ENCODE measurements at regions not wholly inside any gene's neighbourhood (a gene's known extent, or its start where the extent isn't known, plus 50 kb on each side); places are given as distances from the start of the nearest gene placed in this dataset.

DNA sequence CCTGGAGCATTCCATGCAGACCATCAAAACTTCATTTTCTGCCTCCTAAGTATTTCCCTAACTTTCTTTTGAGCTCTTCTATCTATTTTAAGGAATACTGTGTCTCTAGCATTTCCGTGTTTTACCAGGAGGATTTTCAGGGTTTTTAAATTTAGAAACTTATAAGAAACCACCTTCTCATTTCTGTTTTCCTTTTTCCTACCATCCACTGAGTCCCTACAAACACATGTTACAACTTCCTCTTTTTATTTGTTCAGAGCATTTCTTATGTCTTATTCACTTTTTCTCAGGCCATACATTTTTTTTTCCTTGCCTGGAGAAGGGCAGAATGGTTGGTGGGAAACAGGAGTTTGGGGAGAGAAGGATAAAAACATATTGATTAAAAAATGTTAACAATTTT lies 130.0 kb upstream of the BMP5 start:
- no peak for DNase-seq
- intact Hi-C loops (cut with DNase I): no loop called here

DNA sequence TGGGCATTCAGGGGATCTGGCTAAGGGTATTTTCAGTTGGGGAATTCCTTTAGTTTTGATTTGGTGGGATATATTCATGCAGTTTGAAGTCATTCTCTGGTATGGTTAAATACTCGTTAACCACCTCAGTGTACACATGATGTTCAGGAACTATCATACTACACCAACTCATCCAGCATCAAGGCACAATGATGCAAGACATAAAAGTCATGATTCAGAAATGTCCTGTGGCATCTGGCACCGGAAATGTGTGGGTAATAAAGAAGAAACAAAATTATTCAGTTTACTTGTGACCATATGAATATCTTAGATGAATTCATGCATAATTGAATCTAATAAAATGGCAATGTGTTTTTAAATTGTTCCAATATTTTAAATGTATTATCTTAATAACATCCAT lies 129.0 kb upstream of the BMP5 start:
- no peak for DNase-seq

DNA sequence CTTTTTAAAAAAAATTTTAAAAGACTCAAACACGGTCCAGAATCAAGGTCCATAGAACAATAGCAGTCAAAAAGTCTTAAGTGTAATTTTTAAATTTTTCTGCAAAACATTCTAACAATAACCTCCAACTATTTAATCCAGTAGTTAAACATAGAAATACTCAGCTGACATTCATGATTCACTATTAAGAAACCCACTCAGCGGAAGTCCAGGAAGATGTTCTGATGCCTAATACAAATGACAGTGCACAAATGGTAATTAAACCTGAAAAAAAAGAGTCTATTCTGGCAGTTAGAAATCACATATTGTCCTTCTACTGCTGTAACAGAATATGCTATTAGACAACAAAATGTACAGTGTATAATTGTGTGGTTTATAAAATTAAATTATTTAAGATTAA lies 128.2 kb upstream of the BMP5 start:
- intact Hi-C loops (cut with DNase I): no loop called here
- no peak for DNase-seq

More for the DNA sequence above, 129.0 kb upstream of the BMP5 start:
- intact Hi-C loops (cut with DNase I): no loop called here

DNA sequence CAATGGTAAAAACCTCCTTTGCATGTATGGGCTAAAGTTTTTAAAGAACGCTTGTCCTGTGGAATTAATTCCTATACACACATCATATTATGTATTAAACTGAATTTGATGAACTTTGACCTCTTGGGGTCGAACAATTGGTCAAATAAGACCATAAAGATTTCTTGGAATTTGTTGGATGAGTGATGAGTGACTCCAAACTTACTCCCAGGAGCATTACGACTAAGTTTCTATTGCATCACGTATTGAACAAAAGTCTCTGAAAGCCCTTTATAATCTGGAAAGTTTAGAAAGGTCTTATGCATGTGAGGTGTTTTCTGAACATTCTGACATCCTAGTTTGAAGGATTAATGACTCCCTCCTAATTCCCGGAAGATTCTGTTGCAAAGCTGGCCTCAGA lies 126.9 kb upstream of the BMP5 start:
- intact Hi-C loops (cut with DNase I): no loop called here
- DNase-seq: no peak

DNA sequence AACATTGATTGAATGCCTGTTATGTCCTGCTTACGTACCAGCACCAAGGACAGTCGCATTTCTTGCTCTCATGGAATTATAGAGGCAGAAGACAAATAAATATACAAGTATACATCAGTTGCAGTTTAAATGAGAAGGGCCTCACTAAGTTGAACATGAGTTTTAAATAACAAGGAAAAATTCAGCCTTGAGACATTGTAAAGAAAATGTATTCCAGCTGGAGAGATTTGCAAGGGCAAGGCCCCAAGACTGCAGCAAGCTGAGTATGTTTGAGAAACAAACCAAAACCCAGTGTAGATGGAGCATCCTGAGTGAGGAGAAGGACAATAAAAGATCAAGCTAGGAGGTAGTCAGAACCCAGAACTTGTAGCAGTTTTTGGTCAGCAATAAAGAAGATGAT lies 123.2 kb upstream of the BMP5 start:
- no peak for DNase-seq
- intact Hi-C loops (cut with DNase I): no loop called here

DNA sequence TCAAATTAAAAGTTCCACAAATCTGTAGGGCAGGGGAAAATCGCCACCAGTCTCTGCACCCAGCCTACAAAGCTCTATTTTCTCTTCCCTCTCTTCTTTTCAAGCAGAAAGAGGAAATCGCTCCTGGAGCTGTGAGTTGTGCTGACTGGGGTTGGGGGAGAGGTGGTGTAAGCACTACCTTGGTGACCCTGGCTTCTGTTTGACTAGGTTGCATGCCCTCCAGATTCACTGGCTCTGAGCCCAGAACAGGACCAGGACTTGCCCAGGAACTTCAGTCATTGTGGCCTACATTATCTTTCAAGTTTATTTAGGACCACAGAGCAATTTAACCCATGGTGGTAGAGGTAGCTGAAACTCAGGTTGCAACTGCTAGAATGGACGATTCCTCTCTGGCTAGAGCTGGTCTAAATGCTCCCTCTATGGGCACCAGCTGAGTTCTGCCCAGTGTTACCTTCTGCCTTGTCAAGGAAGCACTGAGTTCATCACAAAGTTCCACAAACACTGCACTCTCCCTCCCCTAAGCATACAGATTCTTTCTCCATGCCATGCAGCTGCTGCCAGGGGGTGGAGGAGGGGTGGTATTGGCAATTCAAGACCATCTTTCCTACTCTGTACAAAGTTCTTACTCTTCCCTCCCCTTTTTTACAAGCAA lies 122.0 kb upstream of the BMP5 start:
- intact Hi-C loops (cut with DNase I): no loop called here
- no peak for DNase-seq

DNA sequence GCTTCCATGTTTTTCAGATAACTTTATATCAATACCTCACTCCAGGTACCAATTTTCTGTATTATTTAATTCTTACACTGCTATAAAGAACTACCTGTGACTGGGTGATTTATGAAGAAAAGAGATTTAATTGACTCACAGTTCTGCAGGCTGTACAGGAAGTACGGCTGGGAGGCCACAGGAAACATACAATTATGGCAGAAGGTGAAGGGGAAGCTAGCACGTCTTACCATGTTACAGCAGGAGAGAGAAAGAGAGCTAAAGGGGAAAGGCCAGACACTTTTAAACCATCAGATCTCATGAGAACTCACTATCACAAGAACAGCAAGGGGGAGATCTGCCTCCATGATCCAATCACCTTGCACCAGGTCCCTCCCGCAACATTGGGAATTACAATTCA lies 119.1 kb upstream of the BMP5 start:
- intact Hi-C loops (cut with DNase I): no loop called here
- DNase-seq: no peak

DNA sequence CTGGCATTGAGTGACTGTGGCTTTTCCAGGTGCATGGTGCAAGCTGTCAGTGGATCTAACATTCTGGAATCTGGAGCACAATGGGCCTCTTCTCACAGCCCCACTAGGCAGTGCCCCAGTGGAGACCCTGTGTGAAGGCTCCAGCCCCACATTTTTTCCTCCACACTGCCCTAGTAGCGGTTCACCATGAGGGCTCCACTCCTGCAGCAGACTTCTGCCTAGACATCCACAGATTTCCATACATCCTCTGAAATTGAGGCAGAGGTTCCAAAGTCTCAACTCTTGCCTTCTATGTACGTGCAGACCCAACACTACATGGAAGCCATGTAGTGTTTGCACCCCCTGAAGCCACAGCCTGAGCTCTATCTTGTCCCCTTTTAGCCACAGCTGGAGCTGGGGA lies 118.0 kb upstream of the BMP5 start:
- intact Hi-C loops (cut with DNase I): no loop called here
- DNase-seq: no peak

DNA sequence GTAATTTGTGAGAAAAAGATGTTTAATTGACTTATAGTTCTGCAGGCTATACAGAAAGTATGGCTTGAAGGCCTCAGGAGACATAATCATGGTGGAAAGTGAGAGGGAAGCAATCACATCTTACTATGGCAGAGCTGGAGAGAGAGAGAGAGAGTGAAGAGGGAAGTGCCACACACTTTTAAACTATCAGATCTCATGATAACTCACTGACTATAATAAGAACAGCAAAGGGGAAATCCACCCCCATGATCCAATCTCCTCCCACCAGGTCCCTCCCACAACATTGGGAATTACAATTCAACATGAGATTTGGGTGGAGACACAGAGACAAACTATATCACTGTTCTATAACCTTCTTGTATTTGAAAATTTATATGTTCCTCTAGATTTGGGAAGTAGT lies 117.2 kb upstream of the BMP5 start:
- intact Hi-C loops (cut with DNase I): no loop called here
- DNase-seq: no peak

DNA sequence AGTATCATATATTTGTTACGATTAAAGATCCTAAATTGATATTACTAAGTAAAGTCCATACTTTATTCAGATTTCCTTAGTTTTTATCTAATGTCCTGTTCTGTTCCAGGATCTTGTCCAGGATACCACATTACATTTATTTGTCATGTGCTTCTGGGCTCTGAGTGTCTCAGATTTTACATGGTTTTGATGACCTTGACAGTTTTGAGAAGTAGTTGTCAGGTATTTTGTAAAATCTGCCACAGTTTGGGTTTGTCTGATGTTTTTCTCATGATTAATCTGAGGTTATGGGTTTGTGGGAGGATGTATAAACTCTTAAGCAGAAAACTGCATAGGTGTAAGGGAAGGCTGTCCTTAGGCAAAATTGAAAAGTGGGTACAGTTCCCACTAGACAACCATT lies 109.9 kb upstream of the BMP5 start:
- intact Hi-C loops (cut with DNase I): no loop called here
- no peak for DNase-seq

DNA sequence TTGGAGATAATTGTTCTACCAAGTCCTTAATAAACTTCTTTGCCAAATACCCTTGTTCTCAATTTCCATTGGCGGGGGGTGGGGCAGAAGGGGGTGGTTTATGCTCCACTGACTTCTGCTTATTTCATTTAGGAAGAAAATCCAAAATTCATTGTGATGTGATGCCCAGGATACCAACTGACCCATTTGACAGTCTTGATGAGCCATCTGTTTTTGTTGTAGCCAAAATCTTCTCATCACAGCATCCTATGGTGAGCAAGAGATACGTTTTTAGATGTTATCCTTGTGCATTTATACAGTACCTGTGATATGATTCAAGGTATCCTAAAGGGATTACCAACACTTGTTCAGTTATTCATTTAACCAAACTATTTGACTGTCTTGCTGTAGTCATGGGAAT lies 108.5 kb upstream of the BMP5 start:
- DNase-seq: no peak
- intact Hi-C loops (cut with DNase I): no loop called here

DNA sequence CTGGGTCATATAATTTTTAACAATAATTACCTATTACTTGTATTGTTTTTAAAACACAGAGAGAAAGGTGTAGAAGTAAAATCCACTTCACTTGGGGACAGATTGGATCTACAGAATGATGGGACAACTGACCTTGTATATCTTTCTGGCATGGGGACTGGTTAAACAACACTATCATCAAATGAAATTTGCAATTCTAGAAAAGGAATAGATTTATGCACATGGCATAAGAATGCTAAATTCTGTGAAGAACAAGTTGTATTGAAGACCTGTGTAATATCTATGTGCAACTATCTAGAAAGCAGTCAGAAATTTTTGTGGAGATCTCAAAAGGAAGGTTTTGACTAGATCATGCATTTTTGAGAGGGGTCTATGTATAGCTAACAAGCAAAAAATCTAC lies 106.3 kb upstream of the BMP5 start:
- DNase-seq: no peak
- intact Hi-C loops (cut with DNase I): no loop called here

DNA sequence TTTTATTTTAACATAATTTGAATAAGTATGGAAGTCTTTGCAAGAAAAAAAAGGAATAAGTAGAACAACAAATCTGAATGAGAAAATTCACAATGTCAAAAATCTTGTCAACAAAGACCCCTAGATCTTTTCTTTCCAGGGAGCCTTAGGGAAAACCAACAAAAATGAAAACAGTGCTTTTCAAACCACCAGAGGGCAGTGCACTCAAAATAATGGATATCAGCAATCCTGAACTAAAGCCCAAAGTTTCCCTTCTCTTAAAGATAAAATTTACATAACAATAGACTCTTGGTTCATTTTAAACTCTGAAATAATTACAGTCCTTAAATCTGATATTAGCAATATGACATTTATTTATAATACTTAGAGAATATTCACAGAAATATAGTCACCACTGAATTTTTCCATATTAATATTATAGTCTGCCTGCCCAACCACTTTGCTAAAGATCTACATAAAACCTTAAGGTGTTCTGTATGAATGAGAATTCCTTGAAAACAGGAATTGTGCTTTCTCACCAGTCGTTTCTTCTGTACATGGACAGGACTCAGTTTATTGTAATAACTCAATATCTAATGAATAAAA lies 105.3 kb upstream of the BMP5 start:
- peak in 1 of 10 donors; percentile 7 for DNase-seq
- intact Hi-C loops (cut with DNase I): loop anchor here (1.0 kb wide), 1 partner anchor 312 kb away; no protein-coding TSS in a partner anchor

DNA sequence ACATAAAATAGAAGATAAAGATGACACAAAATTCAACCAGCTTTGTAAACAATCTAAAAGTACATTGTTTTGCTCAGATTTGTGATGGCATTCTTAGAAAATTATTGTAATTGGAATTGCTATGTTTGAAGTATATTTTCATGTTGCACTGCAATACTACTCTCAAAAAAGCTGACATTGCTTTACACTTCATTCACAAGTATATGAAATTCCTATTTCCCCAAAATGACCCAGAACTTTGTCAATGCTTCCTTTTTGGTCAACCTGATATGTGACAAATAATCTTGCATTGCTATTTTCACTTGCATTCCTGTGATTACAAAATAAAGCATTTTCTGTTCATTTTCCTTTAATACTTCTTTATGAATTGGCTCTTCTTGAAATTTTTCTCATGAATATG lies 104.1 kb upstream of the BMP5 start:
- no peak for DNase-seq
- intact Hi-C loops (cut with DNase I): no loop called here

DNA sequence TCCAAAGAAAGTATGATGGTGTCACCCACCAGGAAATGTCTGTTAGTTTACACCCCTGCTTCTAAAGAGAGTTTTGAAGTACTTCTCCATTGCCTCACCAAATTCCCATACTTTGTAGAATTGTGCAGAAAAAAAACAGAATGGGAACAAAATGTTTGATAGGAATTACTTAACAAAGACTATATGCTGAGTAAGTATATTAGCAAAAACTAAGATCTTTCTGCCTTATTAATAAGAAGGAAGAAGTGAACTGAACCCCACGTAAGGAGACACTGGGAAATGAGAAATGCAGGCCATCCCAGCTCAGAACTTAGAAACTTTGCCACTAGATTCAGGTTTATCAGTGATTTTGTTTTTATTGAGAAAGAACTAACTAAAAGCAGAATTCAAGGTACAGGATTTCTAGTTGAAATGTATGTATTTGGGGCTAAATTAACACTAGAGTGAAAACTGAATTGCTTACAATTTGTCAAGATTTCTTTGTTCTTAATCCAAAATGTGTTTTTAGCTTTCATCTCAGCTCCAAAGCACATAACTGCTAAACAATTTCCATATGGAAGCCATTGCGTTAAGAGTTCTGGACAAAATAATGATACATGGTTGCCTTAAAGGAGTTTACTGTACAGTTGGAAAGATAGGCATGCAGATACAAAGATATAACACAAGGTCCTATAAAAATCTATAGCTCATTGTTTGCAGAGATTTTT lies 102.7 kb upstream of the BMP5 start:
- intact Hi-C loops (cut with DNase I): no loop called here
- DNase-seq: no peak

DNA sequence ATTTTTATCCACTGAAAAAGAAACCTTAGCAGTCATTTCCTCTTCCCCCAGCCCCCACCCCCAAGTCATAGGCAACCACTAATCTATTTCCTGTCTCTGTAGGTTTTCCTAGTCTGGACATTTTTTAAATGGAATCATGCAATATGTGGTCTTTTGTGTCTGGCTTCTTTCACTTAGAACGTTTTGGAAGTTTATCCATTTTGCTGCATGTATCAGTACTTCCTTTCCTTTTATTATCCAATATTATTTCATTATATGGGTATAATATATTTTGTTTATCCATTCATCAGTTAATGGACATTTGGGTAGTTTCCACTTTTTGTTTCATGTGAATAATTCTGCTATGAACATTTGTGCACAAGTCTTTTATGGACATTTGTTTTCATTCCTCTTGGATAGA lies 99.3 kb upstream of the BMP5 start:
- intact Hi-C loops (cut with DNase I): no loop called here
- no peak for DNase-seq

DNA sequence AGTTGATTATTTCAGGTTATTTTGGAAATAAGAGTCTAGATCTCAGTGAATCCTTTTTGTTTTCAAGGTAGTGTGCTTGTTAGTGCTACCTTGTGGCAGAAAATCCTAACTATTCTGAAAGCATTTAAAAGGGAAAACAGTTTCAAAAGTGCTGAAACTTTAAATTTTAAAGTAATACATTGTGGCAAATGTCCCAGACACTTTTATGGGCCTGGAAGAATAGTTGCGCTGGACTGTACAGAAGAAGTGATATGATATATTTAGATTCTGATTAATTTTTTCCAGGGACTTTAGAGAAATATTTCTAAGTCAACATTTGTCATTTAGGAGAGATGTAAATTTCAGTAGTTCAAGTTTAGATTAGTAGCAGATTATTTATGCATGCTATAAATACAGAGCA lies 96.7 kb upstream of the BMP5 start:
- DNase-seq: no peak
- intact Hi-C loops (cut with DNase I): no loop called here

DNA sequence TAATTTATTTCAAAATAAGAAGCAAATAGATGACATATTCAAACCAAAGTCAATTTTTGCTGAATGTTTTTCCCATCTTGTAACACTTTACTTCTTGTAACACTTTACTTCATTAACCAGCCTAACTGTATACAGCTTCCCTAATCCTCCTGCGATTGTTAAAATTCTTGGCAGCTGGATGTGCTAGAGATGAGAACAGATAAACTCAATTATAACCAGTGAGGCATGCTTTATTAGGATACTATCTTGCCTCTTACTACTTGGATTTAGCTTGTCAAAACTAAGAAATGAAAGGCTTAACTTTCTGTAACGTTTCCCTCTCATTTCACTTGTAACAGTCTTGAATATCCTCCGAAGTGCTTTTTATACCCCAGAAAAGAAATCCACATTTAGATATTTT lies 94.1 kb upstream of the BMP5 start:
- no peak for DNase-seq
- intact Hi-C loops (cut with DNase I): no loop called here

DNA sequence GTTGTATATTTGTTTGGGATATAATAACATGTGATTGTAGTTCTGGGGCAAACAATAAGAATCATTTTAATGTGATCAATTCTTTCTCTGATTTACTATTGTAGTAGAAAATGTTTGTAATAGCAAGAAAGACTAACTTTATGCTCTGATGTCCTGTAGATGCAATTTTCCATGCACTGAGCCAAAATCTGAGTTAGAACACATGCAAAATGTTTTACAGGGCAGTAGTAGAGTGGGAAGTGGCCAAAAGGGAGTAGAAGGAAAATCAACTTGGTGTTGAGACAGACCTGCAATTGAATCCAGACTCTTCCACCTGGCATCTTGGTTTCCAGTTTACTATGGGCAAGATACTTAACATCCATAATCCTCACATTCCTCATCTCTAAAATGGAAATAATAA lies 93.5 kb upstream of the BMP5 start:
- intact Hi-C loops (cut with DNase I): no loop called here
- no peak for DNase-seq

DNA sequence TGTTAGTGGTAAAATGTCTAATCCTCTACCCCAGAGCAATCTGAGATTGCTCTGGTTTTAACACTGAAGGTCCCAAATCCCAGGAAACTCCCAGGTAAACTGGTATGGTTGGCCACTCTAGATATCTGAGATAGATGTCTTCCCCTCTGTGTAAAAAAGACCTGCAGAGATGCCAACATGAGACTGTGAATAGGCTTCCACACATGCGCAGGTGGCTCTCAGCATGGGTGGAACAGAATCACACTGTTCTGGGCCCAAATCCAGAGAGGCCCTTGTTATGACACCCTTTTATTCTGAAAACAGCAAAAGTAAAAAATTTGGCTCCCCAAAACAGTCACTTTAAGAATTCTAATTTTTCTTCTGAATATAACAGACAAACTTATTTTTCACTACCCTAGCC lies 88.7 kb upstream of the BMP5 start:
- intact Hi-C loops (cut with DNase I): no loop called here
- peak in 6 of 10 donors; percentile 15 to 82 (median 52) for DNase-seq

DNA sequence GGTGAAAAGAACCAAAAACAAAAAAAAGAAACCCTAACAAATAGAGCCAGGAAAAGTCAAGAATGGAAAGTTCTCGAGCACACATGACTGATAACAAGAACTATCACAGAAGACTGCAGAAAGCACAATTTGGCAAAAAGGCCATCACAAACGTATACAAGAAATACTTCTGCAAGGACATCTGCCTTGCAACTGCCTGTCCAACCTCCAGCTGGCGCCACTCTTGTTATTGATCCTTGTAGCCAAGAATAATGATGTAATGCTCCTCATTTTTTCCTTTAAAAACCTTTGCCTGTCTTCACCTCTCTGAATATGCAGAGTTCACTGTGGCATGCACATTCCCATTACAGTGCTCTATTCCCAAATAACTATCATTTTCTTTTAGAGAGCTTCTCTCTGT lies 87.9 kb upstream of the BMP5 start:
- DNase-seq: no peak
- intact Hi-C loops (cut with DNase I): no loop called here

DNA sequence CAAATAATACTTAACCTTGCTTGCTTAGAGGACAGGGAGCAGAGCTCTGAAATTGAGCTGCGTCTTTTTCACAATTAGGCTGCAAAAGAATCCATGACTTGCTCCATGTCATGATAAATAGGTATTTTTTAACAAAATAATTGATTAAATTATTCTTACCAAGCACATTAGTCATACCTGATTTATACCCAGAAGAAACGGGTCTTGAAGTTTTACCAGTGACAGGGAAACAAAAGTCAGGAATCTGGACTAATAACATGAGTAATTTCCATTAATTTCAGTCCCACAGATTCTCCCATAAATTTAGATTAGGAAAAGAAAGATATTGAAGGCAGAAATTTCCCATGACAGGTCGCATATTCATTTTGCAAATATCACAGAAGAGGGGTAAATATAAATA lies 85.0 kb upstream of the BMP5 start:
- intact Hi-C loops (cut with DNase I): no loop called here
- no peak for DNase-seq
